ENCODE measurements at regions not wholly inside any gene's neighbourhood (a gene's known extent, or its start where the extent isn't known, plus 50 kb on each side); places are given as distances from the start of the nearest gene placed in this dataset.

DNA sequence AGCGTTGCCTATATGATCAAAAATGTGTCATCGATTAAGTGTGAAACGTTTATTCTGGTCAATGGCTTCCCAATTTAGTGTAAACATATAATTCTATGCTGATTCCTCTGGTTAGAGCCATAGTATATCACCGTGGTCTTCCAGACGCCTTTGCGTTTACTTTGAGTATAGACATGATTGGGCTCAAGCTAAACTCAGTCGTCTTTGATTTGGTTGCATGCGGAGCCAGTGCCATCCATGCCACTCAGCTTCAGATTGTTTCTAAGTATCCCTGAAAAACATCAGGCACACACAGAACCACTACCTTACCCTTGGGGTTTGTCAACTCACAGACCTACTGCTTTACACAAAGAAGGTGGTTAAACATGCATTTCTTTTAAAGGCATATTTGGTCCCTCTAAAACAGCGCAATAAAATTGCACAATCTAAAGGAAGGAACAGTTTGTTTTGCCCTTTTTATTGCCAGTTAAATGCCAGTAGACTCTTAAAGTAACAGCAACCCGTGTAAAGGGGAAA, 273.6 kb upstream of the KLF6 start:
- Histone ChIP-seq H3K9me3 (replicated peaks; ENCODE audit: control insufficient read depth, low read depth, low read length) (no peaks in the 10 kb centered on the region), H3K36me3 (ENCODE audit: control insufficient read depth, insufficient read depth, low read length) (no peaks in the 10 kb centered on the region), H3K4me3 (ENCODE audit: low read length) (no peak overlapping the region), H3K4me1 (ENCODE audit: control insufficient read depth, insufficient read depth, low read length) (peaks cover 5% of the 10 kb centered on the region), H3K27ac (ENCODE audit: low read length) (no peak overlapping the region), H3K27me3 (ENCODE audit: control insufficient read depth, insufficient read depth, low read length) (no peaks in the 10 kb centered on the region)
- 79% methylated on average over 5 of the region's 10 CpGs for WGBS (ENCODE audit: insufficient coverage)
- no peak for DNase-seq

DNA sequence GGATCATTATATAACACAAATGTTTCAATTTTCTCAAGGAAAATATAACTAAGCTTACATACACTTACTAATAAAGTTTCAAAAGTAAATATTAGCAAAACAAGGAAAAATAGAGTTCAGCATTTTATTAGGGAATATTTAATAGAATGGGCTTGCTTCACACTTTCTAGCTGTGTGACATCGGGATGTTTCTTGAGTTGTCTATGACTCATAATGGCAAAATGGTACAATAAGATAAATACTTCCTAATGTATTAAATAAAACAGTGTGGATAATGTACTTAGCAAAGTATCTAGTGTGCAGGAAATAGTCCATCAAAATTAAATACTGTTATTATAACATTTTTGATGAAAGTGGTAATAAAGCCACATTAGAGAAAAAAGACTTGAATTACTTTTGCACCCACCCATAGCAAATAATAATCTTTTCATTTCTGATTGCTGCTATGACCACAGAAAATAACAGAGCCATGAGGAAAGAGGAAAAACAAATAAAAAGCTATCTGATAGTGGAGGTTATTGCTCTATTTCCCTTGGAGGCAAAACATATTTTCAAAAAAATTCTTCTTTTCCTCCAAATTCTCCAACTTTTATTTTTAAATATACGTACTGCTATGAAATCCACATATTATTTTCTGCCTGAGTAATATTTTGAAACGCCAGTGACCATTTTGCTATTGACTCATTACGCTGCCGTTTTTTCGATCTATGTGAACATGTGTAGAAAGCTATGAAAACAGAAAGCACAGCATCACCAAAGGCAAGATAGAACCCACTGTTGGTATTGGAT, 272.9 kb upstream of the KLF6 start:
- DNase-seq, result no peak
- no peak overlapping the region for H3K27ac ChIP-seq (ENCODE audit: low read length)
- no peaks in the 10 kb centered on the region for H3K36me3 ChIP-seq (ENCODE audit: control insufficient read depth, insufficient read depth, low read length)
- no peaks in the 10 kb centered on the region for H3K9me3 ChIP-seq (replicated peaks; ENCODE audit: control insufficient read depth, low read depth, low read length)
- no peaks in the 10 kb centered on the region for H3K27me3 ChIP-seq (ENCODE audit: control insufficient read depth, insufficient read depth, low read length)
- H3K4me3 ChIP-seq (ENCODE audit: low read length), result no peak overlapping the region
- WGBS (ENCODE audit: insufficient coverage), result no CpG with 5 or more reads among the region's 6 CpGs
- H3K4me1 ChIP-seq (ENCODE audit: control insufficient read depth, insufficient read depth, low read length), result peaks cover 5% of the 10 kb centered on the region

DNA sequence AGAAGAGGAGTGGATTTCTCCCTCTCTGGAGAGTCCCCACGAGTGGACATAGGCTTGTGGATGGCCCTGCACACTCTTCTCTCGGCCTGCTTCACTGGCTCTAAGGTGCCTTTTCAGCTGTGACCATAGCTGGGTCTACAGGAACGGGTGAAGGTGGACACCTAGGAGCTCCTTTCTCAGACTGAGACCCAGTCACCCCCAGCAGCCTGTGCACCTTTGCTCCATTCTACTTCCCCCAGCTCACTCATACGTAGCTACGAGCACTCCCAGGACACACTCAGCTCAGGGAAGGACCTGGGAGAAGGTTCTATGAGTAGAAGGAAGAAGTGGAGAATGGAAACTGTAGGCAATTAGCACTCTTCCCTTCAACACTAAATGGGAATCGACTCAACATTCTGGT, 272.0 kb upstream of the KLF6 start:
- no peaks in the 10 kb centered on the region for H3K27me3 ChIP-seq (ENCODE audit: control insufficient read depth, insufficient read depth, low read length)
- no peaks in the 10 kb centered on the region for H3K9me3 ChIP-seq (replicated peaks; ENCODE audit: control insufficient read depth, low read depth, low read length)
- DNase-seq, result no peak
- 90% methylated on average over 2 of the region's 6 CpGs for WGBS (ENCODE audit: insufficient coverage)
- no peaks in the 10 kb centered on the region for H3K36me3 ChIP-seq (ENCODE audit: control insufficient read depth, insufficient read depth, low read length)
- peaks cover 5% of the 10 kb centered on the region for H3K4me1 ChIP-seq (ENCODE audit: control insufficient read depth, insufficient read depth, low read length)
- no peak overlapping the region for H3K4me3 ChIP-seq (ENCODE audit: low read length)
- H3K27ac ChIP-seq (ENCODE audit: low read length), result no peak overlapping the region

DNA sequence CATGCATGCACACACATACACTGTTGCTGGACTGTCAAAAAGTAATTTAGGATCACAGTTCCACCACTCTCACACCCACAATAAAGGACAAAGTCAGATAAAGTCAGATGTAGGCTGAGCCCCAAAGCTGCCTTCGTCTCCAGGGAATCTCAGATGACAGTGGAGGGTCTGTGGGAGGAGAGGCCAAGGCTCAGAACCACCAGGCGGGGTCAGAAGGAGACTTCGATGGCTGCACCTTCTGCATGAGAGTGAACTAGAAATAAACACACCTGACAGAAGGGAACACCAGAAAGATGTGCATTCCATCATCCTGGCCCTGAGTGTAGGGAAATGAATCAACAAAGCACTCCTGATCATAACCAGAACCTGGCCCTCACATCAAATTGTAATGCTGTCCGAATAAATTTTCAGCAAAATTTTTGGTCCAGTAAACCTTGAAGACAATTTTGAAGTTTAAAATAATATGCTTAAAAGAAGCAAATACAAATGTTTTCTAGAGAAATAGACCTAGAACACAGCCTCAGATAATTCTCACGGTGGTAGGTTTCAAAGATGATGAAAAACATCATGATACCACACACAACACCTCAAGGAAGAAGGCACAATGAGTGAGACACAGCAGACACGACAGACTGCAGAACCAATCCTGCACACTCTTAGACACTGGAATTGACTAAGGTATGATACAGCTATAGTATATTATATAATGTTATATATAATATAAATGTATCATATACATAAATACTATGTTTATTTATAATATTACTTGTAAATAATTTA, 269.8 kb upstream of the KLF6 start:
- Histone ChIP-seq H3K27me3 (ENCODE audit: control insufficient read depth, insufficient read depth, low read length) (no peaks in the 10 kb centered on the region), H3K36me3 (ENCODE audit: control insufficient read depth, insufficient read depth, low read length) (no peaks in the 10 kb centered on the region), H3K9me3 (replicated peaks; ENCODE audit: control insufficient read depth, low read depth, low read length) (no peaks in the 10 kb centered on the region), H3K27ac (ENCODE audit: low read length) (no peak overlapping the region), H3K4me3 (ENCODE audit: low read length) (no peak overlapping the region), H3K4me1 (ENCODE audit: control insufficient read depth, insufficient read depth, low read length) (no peaks in the 10 kb centered on the region)
- DNase-seq, result no peak
- 50% methylated on average over 1 of the region's 6 CpGs for WGBS (ENCODE audit: insufficient coverage)

DNA sequence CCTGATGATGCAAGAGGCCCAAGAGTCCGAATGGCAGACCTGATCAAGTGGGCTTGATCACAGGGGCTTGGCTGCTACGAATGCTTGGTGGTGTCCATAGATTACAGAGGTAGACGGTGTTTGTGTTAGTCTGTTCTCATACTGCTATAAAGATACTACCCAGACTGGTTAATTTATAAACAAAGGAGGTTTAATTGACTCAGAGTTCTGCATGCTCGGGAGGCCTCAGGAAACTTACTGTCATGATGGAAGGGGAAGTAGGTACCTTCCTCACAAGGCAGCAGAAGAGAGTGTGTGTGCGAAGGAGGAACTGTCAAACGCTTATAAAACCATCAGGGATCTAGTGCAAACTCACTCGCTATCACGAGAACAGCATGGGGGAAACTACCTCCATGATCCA, 268.9 kb upstream of the KLF6 start:
- Histone ChIP-seq H3K9me3 (replicated peaks; ENCODE audit: control insufficient read depth, low read depth, low read length) (no peaks in the 10 kb centered on the region), H3K4me3 (ENCODE audit: low read length) (no peak overlapping the region), H3K4me1 (ENCODE audit: control insufficient read depth, insufficient read depth, low read length) (no peaks in the 10 kb centered on the region), H3K27me3 (ENCODE audit: control insufficient read depth, insufficient read depth, low read length) (no peaks in the 10 kb centered on the region), H3K36me3 (ENCODE audit: control insufficient read depth, insufficient read depth, low read length) (no peaks in the 10 kb centered on the region), H3K27ac (ENCODE audit: low read length) (no peak overlapping the region)
- WGBS (ENCODE audit: insufficient coverage), result no CpG with 5 or more reads among the region's 8 CpGs
- DNase-seq, result no peak

DNA sequence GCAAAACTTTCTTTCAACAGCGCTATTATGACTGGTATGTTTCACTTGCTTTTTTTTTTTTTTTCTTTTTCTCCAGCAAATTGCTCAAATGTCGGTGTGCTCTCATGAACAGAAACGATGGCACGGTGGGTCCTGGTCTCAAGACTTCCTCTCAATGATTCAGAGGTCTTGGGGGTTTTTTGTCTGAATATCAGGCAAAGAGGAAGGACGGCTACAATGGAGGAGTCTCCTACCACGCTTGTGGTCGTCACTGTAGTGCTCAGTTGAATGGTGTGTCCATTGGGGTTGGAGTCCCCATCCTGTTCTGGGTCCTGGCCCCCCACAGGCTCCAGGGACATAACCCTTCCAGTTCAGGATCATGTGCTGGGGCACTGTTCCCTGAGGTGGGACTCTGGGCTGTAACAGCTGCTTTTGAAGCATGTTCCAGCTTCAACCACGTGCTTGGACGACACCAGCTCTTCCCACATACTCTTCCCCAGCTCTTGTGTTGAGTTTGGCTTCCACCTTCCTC, 266.7 kb upstream of the KLF6 start:
- Histone ChIP-seq H3K27me3 (ENCODE audit: control insufficient read depth, insufficient read depth, low read length) (no peaks in the 10 kb centered on the region), H3K9me3 (replicated peaks; ENCODE audit: control insufficient read depth, low read depth, low read length) (no peaks in the 10 kb centered on the region), H3K36me3 (ENCODE audit: control insufficient read depth, insufficient read depth, low read length) (no peaks in the 10 kb centered on the region), H3K4me3 (ENCODE audit: low read length) (no peak overlapping the region), H3K27ac (ENCODE audit: low read length) (peak overlapping the region; percentile 42), H3K4me1 (ENCODE audit: control insufficient read depth, insufficient read depth, low read length) (no peaks in the 10 kb centered on the region)
- 87% methylated on average over 3 of the region's 9 CpGs for WGBS (ENCODE audit: insufficient coverage)
- no peak for DNase-seq

DNA sequence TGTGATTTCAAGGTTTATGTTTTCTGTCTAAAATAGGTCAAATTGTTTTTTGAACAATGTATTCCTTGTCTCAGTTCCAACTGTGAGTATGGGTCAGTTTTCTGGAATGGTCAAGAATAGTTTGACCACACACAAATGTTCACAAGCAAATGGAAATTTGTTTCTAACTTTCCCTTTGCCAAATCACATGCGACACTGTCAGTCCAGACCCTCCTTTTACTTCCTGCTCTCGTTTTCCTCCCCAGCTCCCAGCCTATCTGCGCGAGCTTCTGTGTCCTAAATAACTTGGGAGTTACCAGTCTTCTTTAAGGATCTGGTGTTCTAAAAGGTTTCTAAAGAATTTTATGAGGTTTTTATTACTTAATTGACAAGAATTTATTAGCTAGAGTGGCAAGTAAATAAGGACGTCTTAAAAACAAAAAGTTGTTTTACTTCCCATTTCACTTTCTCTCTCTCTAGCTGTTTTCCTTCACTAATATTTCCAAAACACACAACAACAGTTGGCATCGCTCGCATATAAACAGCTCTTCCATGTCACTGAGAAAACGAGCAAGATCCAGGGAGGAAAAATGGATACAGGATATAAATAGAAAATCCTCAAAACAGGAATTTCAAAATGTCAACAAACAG, 266.1 kb upstream of the KLF6 start:
- Histone ChIP-seq H3K4me1 (ENCODE audit: control insufficient read depth, insufficient read depth, low read length) (no peaks in the 10 kb centered on the region), H3K27me3 (ENCODE audit: control insufficient read depth, insufficient read depth, low read length) (no peaks in the 10 kb centered on the region), H3K4me3 (ENCODE audit: low read length) (no peak overlapping the region), H3K36me3 (ENCODE audit: control insufficient read depth, insufficient read depth, low read length) (no peaks in the 10 kb centered on the region), H3K9me3 (replicated peaks; ENCODE audit: control insufficient read depth, low read depth, low read length) (no peaks in the 10 kb centered on the region), H3K27ac (ENCODE audit: low read length) (peak overlapping the region; percentile 42)
- peak; percentile 80 for DNase-seq
- WGBS (ENCODE audit: insufficient coverage), result no CpG with 5 or more reads among the region's 8 CpGs

GRCh38 chr10:4050061-4050460, 265.1 kb upstream of the KLF6 start:
- H3K9me3 ChIP-seq (replicated peaks; ENCODE audit: control insufficient read depth, low read depth, low read length), result no peaks in the 10 kb centered on the region
- no peaks in the 10 kb centered on the region for H3K4me1 ChIP-seq (ENCODE audit: control insufficient read depth, insufficient read depth, low read length)
- H3K4me3 ChIP-seq (ENCODE audit: low read length), result no peak overlapping the region
- DNase-seq, result no peak
- H3K27ac ChIP-seq (ENCODE audit: low read length), result no peak overlapping the region
- H3K36me3 ChIP-seq (ENCODE audit: control insufficient read depth, insufficient read depth, low read length), result no peaks in the 10 kb centered on the region
- H3K27me3 ChIP-seq (ENCODE audit: control insufficient read depth, insufficient read depth, low read length), result no peaks in the 10 kb centered on the region
- no CpG with 5 or more reads among the region's 4 CpGs for WGBS (ENCODE audit: insufficient coverage)

- Histone ChIP-seq H3K27ac (ENCODE audit: low read length) (no peak overlapping the region), H3K4me3 (ENCODE audit: low read length) (no peak overlapping the region), H3K27me3 (ENCODE audit: control insufficient read depth, insufficient read depth, low read length) (no peaks in the 10 kb centered on the region), H3K9me3 (replicated peaks; ENCODE audit: control insufficient read depth, low read depth, low read length) (no peaks in the 10 kb centered on the region), H3K4me1 (ENCODE audit: control insufficient read depth, insufficient read depth, low read length) (no peaks in the 10 kb centered on the region), H3K36me3 (ENCODE audit: control insufficient read depth, insufficient read depth, low read length) (no peaks in the 10 kb centered on the region)
- WGBS (ENCODE audit: insufficient coverage), result 94% methylated on average over 2 of the region's 6 CpGs
- DNase-seq, result no peak
These were observed 264.3 kb upstream of the KLF6 start for GRCh38 chr10:4049348-4049747.
